Effector CD8-positive, alpha-beta T cell (primary cell): ENCODE measurements at regions not wholly inside any gene's neighbourhood (a gene's known extent, or its start where the extent isn't known, plus 50 kb on each side); places are given as distances from the start of the nearest gene placed in this dataset.
"Not testable (repeated sequence)": the region's sequence is repeated elsewhere in the genome, so short reads cannot be mapped to it uniquely, and the experiment has no call there.

Experiments used
- DNase-seq: peaks from one replicate; lab custom pipeline; 2025; lab: John Stamatoyannopoulos, UW

DNA sequence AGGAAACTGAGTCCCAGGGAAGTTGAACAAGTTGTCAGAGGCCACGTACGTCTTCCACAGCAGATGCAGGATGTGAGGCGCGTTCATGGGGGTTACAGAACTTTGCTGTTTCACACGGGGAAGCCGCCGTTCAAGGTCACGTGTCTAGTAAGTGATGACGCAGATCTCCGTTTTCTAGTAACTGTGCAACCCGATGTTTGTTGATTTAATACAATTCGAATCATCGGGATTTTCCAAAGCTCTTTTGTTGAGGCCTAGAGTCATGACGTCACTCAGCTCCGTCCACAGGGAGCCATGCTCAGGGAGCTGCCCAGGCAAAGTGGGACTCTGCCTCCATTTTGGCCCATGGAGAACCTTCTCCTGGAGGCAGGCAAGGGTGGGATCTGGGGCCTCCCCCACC, 1121.8 kb downstream of the TBC1D22A start:
- no peak for DNase-seq

DNA sequence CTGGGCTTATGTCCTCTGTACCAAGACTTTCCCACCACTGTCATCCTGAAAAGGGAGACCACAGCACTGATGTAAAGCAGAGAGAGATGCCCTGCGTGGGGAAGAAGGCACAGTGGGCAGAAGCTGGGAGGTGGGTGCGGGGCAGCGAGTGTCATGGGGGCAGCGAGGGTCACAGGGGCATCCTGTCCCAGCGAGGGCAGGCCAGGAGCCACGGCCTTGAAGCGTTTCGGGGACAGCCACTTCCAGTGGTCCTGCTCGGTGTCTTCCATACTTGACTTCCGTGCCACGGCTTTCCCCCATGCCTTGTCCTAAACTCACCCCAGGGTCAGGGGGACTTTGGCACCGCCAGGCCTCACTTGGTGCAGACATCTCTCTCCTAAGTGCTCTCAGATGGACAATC, 1121.3 kb downstream of the TBC1D22A start:
- DNase-seq, result no peak

DNA sequence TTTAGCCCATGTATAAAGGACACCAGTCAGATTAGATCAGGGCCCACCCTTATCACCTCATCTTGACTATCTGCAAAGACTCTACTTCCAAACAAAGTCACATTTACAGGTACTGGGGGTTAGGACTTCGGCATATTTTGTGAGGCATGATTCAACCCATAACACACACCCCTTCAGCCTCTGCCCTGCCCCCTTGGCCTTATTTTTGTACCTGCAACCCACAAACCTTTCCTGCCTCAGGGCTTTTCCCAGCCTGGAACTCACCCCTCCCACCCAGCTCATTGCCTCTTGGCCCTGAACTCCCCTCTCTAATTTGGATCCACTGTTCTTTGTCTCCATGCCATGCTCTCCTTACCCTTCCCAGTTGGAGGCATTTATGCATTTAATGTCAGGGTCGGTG, 1116.9 kb downstream of the TBC1D22A start:
- DNase-seq, result no peak

DNA sequence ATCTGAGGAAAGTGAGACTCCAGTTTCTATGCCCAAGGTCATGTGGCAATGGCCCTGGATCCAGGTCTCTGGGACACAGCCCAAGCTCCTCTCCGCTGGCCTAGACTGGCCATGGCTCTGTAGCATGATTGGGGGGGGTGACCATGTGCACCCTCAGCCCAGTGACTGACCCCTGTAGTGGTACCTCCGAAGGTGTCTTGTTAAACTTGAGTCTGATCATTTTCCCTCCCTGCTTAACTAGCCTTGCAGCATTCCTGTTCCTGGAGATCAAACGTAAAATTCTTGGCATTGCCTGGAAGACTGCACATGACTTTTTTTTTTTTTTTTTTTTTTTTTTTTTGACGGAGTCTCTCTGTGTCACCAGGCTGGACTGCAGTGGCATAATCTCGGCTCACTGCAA, 1116.0 kb downstream of the TBC1D22A start:
- no peak for DNase-seq

DNA sequence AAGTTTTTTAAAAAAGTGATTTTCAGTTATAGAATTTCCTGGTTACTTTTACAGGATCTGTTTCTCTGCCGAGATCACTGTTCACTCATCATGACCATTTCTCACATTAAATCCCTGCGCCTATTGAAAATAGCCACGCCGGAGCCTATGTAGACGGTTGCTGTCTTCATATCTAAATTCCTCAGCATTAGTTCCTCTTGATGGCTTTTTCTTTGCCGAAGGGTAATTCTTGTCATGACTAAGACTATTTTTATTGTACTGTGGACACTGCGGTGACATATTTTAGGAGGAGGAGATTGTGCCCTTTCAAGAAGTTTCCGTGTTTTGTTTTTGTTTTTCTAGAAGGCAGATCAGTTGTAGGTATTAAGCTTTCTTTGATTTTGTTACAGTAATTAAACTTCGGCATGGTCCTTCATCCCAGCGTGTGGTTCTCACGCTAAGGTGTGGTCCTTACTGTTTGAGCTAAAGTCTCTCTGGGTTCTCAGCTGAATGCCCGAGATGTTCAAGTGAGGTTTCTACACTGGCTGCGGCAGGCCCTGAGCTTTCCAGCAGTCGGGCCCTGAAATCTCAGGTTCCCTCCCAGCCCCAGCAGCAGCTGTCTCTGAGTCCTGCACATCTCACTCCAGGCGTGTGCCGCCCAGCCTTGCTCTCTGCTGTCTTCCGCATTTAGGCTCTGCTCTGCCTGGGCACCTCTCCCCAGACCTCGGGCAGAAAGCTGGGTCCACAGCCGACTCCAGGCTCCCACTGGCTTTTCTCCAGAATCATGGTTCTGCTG, 1110.5 kb downstream of the TBC1D22A start:
- DNase-seq, result no peak

DNA sequence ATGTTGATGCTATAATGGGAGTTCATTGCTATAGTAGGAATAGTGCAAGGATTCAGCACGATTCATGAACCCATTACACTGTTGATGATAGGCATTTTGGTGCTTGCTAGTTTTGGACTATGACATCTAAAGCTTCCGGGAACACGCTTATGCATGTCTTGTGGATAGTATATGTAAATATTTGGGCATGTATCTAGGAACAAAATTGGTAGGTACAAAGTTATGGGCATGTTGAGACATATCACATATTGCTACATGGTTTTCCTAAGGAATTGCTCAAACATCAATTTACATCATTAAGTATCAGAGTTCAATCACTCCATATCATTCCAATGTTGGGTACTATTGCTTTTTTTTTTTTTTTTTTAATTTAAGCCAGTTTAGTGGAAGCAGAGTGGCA, 1103.2 kb downstream of the TBC1D22A start:
- DNase-seq, result no peak

DNA sequence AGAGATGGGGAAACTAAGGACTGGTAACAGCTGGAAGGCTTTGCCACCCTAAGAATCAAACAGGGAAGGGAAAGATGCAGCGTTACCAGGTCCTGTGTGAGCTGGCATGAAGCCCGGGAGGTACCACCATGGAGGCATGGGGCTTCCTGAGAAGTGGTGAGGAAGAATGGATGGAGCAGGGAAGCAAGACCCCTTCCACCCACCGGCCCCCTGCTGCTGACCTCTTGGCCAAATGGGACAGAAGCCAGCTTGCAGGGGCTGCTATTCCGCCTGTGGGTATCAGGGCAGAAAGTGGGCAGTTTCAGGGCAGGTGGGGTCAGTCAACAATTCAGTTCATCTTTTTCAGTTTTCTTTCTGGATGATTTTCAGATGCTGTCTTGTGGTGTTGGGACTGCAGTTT, 1099.9 kb downstream of the TBC1D22A start:
- no peak for DNase-seq

DNA sequence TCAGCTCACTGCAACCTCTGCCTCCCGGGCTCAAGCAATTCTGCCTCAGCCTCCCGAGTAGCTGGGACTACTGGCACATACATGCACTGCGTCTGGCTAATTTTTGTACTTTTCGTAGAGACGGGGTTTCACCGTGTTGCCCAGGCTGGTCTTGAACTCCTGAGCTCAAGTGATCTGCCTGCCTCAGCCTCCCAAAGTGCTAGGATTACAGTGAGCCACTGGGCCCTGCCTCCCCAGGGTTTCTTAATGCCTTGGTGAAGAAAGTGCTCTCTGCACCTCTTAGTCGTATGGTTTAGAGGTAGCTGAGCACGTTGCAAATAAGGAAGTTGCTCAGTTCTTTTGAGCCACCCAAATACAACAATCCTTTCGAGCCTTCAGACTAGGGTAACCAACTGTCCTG, 1098.5 kb downstream of the TBC1D22A start:
- not testable (repeated sequence) for DNase-seq

DNA sequence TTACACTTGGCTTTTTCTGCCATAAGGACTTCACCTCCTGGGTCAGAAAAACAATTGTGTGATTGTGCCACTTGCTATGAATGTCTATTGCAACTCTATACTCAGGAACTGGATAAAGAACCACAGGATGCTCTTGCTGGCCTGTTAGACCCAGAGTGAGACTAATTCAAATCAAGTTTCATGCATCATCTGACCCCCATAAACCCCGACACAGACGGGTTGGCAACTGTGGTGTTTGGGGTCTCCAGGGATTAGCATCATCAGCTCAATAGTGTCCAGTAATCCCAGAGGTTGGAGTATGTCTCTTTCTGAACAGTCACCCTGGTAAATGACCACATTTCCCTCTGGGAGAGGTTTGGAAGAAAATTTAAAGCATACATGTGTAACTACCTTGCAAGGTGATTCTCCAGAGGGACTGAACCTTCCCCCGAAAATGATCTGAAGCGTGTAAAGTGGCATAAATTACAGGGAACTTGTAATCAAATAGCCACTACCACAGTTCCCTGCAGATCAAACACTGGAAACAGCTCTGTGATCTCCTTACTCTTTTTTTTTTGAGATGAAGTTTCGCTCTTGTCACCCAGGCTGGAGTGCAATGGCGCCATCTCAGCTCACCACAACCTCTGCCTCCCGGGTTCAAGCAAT, 1097.6 kb downstream of the TBC1D22A start:
- DNase-seq, result no peak

DNA sequence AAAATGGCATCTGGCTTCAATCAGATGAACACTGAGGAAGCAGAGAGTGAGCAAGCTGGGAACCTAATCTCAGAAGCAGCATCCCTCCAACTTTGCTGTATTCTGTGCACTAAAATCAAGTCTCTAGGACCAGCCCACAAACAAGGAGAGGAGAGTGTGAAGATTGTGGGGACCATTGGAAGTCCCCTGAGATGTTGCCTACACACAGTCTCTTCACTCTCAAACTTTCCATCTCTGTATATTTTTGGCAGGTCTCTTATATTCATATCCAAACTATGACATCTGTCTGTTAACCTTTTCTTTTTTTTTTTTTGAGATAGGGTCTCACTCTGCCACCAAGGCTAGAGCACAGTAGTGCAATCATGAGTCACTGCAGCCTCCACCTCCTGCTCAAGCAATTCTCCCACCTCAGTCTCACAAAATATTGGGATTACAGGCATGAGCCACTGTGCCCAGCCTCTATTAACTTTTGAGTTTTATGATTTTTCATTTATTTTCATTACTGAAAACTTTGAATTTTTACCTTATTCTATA, 1096.4 kb downstream of the TBC1D22A start:
- no peak for DNase-seq

DNA sequence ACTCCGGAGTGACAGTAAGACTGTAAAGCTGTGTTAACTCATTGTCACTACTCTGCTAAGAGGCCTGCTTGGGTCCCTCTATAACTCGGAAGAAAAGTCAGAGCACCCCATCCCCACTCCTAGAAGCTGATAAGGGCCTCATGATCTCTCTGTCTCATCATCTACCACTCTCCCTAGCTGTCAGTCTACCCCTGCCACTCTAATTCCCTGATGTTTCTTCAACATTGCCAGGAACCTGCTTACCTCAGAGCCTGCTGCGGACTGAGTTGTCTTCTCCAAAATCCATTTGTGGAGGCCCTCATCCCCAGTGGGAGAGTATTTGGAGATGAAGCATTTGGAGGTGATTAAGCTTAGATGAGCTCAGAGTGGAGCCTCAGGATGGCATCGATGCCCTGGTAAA, 1092.2 kb downstream of the TBC1D22A start:
- DNase-seq, result no peak

DNA sequence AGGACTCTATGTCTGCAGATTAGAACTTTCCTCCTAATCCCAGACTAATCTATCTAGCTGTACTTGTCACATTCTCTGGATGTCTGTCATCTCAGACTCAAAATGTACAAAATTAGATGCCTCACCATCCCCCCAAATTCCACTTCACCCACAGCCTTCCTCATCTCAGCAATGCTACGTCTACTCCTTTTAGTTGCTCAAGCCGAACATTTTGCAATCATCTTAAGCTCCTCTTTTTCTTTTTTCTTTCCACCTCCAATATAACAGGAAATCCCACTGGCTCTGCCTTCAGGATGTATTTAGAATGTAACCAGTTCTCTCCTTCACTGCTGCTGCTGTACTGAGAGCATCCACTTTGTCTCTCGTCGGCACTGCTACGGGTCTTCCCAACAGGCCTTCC, 1091.8 kb downstream of the TBC1D22A start:
- DNase-seq, result no peak

DNA sequence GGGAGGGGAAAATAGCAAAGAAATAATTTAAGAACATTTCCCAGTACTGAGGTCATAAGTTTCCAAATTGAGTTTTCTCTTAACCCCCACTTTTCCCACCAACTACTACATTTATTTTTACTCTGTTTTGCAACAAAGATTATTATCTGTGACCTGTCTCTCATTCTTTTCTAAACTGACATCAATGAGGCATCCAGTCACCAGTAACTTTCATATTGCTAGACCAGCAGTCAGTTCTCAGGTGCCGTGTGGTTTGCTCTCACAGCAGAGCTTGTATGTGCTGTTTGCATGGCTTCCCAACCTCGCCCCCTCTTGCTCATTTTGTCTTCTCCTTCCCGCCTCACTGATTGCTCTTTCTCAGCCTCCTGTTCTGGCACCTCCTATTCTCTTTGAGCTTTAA, 1091.3 kb downstream of the TBC1D22A start:
- no peak for DNase-seq

DNA sequence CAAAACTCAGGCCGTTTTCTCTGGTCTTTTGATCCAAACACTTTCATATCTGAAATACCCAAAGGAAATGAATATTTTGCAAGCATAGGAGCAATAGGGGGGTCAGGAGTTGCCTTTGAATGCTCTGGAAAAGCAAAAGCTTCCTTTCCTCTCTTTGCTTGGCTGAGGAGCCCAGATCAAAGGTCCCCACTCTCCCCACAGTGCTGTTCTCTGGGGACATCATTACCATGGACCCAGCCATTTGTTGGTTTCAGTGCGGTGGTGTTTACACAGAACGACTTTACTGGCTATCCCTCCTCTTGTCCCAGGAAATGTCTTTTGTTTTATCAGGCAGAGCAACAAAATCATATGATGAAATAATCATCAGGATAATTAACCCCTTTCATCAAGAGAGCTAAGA, 1089.1 kb downstream of the TBC1D22A start:
- DNase-seq, result no peak

DNA sequence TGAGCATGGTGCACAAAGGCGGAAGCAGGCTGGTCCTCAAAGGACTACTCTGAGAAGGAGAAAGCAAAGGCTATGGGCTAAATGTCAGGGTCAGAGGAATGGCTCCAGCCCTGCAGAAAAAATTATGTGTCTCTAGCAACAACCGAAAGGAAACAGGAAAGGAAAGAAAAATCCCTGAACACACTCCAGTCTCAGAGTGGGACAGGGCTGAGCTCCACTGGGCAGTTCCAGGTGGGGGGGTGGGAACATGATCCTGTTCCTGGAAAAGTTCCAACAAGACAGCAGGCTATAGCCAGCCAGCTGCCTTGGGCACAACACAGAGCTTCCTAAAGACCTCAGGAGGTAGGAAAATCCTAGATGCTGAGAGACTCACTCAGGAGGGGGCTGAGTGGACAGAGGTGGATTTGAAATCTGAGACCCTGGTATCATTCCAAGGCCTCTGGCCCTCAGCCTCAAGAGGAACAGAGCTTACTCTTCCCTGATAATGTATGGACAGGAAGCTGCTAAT, 1088.2 kb downstream of the TBC1D22A start:
- DNase-seq, result no peak

DNA sequence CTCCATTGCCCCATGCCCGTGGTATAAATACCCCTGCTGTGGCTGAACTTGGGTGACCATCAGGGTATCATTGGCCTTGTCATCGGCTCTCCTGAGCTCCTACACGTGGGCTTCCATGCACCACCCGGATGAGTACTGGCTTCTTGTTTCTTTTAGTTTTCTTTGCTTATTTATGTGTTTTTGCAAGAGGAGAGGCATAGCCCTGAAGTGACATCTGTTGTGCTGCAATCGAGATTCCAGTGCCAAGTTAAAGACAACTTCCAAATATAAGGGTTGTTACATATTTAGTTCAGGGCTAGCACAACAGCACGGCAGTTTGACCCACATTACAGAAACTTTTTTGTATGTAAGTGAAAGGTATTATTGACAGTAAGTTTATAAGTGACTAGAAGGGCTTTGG, 1087.1 kb downstream of the TBC1D22A start:
- no peak for DNase-seq

DNA sequence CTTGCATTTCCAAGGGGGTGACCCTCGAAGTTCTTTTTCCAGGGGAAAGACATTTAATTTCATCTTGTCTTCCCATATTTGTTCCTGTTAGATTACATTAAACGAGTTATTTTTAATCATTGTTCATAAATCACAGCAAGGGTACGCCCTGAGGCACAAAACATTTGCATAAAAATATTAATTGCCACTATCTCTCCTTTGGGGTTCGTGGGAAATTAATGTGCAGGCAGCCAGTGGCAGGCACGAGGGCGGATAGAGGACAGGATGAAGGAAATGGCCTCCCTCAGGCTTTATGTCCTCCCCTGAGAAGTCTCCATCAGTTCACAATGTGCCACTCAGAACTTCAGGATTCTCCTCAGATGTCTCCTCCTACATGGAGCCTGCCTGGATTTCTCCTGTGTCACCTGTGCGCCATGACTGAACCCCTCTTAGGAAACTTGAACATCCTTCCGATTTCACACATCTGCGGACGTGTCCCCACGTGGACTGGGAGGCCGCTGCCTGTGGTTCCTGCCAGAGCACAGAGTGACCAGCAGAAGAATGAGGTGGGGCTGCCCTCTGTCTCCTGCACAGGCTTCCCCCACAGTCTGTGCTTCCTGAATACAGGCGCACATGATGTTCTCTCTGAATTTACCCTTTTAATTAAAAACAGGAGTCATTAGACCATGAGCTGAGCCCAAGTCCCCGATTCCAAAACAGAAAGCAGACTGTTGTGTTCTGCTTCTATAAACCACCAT, 1085.9 kb downstream of the TBC1D22A start:
- DNase-seq, result no peak

DNA sequence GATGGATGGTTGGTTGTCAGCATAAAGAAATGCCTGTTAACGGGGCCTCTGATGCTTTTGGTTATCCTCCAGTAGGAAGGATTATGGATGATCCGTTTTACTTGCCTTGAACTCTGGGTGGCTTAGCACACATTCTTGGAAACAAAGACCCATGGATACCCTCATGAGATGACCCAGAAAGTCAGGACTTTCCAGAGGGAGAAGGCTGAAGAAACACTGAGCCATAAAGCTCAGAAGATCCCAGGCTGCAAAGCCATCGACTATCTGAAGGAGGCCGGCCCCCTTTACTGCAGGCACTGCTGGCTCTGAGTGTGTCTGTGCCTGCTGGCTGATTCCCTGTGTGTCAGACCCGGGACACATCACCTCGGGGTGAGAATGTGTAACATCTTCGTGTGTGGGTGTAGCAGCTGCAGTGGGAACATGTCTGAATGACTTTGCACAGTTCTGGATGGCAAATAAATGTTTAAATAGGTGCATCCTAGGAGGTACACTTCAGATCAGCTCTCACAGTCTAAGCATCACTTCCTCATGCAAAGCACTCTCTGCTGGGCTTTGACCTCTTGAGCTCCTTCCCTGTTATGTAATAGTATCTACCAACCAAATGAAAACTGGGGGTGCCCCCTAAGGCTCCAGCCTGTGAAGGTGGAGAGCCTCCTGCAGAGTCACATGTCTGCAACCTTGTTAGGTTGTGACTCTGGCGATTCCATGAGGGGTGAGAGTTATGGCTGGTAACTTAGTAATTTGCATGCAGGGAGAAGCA, 1084.9 kb downstream of the TBC1D22A start:
- no peak for DNase-seq

DNA sequence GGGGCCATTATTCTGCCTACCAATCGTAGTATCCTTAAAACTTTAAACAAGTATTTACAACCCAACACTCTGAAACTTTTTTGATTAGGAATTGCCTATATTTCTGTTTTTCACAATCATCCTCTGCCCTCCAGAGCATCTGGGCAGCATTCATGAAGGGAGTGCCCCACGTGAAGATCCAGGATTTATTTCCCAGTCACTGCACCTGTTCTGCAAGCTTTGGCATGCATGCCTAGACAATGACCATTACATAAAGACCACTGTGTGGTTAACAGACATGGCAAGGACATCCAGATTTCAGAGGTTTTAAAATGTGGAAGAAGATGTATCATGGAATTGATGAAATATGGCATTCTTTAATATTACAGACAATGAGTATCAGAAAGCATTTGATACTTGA, 1083.8 kb downstream of the TBC1D22A start:
- DNase-seq, result no peak

DNA sequence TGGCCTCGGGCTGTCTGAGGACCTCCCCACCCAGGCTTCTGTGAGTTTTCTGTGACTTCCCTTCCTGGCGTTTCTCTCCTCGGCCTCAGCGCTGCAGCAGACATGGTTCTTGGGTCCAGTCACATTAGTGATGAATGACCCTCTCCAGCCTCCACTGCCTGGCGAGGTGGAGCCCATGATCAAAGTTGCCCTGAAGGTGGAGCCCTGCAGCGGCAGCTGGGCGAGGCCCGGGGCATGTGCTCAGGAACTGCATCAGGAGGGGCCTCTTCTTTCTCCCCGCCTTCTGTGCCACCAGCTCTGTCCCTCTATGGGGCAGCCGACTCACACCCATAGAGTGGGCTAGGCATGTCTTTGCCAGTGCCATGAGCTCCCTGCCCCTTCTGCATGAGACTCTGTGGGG, 1079.7 kb downstream of the TBC1D22A start:
- no peak for DNase-seq

DNA sequence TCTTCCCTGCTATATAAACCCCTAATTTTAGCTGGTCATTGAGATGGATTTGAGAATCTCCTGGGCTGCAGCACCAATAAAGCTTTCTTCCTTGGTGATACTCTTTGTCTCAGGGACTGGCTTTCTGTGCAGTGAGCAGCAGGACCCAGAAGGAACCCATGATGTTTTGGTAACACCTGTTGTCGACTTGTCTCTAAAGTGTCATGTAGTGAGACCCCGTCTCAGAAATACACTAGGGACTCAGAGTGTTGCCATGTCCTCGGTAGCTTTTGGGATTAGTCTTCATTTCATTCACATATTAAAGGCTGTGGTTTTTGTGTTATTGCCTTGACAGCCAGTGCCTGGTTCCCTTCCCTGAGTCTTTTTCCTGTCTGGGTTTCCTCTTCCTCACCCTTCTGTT, 1078.7 kb downstream of the TBC1D22A start:
- no peak for DNase-seq
